HepG2 (cell line): ENCODE measurements at regions not wholly inside any gene's neighbourhood (a gene's known extent, or its start where the extent isn't known, plus 50 kb on each side); places are given as distances from the start of the nearest gene placed in this dataset.

Experiments
- ATAC-seq: fragments of 200-7000 bp; cut with Tn5 transposase; 3 replicates; pipeline ENCODE4 v1.9.1; 2020; ENCODE audit warnings: mild to moderate bottlenecking, moderate library complexity
- BruUV-seq: library from RNA; stranded (reverse); fragments of 400-500 nt; replicated peaks from 2 replicates; lab custom pipeline; 2021; lab: Mats Ljungman, UMichigan
- CTCF ChIA-PET: fragments of 300-600 bp; formaldehyde crosslinking; extraction: SDS; loops from one replicate; lab custom pipeline; 2021; ENCODE audit warnings: low total read pairs, inconsistent platforms, low intra/inter-chr PET ratio; lab: Yijun Ruan, JAX
- POLR2A ChIA-PET: fragments of 350-600 bp; sonication (Branson Sonifier 250); formaldehyde crosslinking; loops from one replicate; lab custom pipeline; 2020; ENCODE audit warnings: antibody characterized with exemption, inconsistent platforms; lab: Yijun Ruan, JAX
- DNase-seq: peaks from one replicate; pipeline ENCODE4 v3.0.0-alpha.2; 2015; ENCODE audit warnings: low spot score
- FAIRE-seq: peaks from 3 replicates; lab custom pipeline; 2011; peaks lifted over from hg19 to GRCh38; lab: Jason Lieb, UNC
- H2AFZ ChIP-seq: one replicate; pipeline ENCODE4 v1.6.1; 2011; ENCODE audit warnings: low read length, inconsistent platforms
- H3K27ac ChIP-seq: fragments of 300-600 bp; 3 replicates; pipeline ENCODE4 v1.8.0; 2011; ENCODE audit warnings: mixed run types, mild to moderate bottlenecking, mixed read lengths, low read length, inconsistent platforms; ENCODE audit not compliant: insufficient read depth; ENCODE audit errors: extremely low read length
- H3K27me3 ChIP-seq, 2 experiments: fragments of 200-600 bp in 1 of 2; 2 replicates in 1 of 2; 3 replicates in 1 of 2; pipeline versions ENCODE4 v1.6.0 to v1.8.0; 2011; ENCODE audit warnings: low read length in 2 of 2, mild to moderate bottlenecking in 2 of 2, moderate library complexity in 2 of 2, inconsistent platforms in 1 of 2; ENCODE audit not compliant: insufficient read depth in 2 of 2, control insufficient read depth in 1 of 2
- H3K36me3 ChIP-seq, 2 experiments: fragments of 200-600 bp in 1 of 2; replicated peaks in 1 of 2; 2 replicates in 1 of 2; 3 replicates in 1 of 2; pipeline versions ENCODE4 v1.5.1 to v1.8.0; 2011; ENCODE audit warnings: low read length in 2 of 2, inconsistent platforms in 1 of 2; ENCODE audit not compliant: insufficient read depth in 2 of 2, control insufficient read depth in 1 of 2
- H3K4me1 ChIP-seq: 2 replicates; pipeline ENCODE4 v1.5.1; 2012; ENCODE audit warnings: low read length, inconsistent platforms; ENCODE audit not compliant: insufficient read depth
- H3K4me2 ChIP-seq: 2 replicates; pipeline ENCODE4 v1.6.0; 2011; ENCODE audit warnings: low read depth, low read length, inconsistent platforms
- H3K4me3 ChIP-seq, 3 experiments: fragments of 200-600 bp in 1 of 3; sonication (generic), shearing (Covaris generic) in 1 of 3; replicated peaks in 1 of 3; 2 replicates each; pipeline ENCODE4 v1.5.1; 2011 to 2016; ENCODE audit warnings: low read length in 3 of 3, inconsistent platforms in 2 of 3, low read depth in 2 of 3, mild to moderate bottlenecking in 2 of 3, control low read depth in 1 of 3, mixed read lengths in 1 of 3; ENCODE audit not compliant: insufficient read depth in 1 of 3
- H3K79me2 ChIP-seq: one replicate; pipeline ENCODE4 v1.6.1; 2011; ENCODE audit warnings: low read length, inconsistent platforms; ENCODE audit not compliant: insufficient read depth
- H3K9ac ChIP-seq: 2 replicates; pipeline ENCODE4 v1.6.0; 2011; ENCODE audit warnings: mild to moderate bottlenecking, low read depth, low read length, inconsistent platforms; ENCODE audit not compliant: insufficient read depth
- H3K9me3 ChIP-seq: 2 replicates; pipeline ENCODE4 v1.5.1; 2012; ENCODE audit warnings: mild to moderate bottlenecking, low read length
- H4K20me1 ChIP-seq: 2 replicates; pipeline ENCODE4 v1.6.0; 2011; ENCODE audit warnings: inconsistent platforms, mild to moderate bottlenecking, low read length, moderate library complexity; ENCODE audit not compliant: insufficient read depth
- AKNA ChIP-seq: sonication (generic); formaldehyde crosslinking; IDR thresholded peaks from 2 replicates; pipeline ENCODE4 v1.4.0; 2020; ENCODE audit warnings: missing genetic modification reagents, borderline replicate concordance
- ATF4 ChIP-seq, 2 experiments: fragments of 450-650 bp in 1 of 2; sonication (generic) in 1 of 2; formaldehyde crosslinking; IDR thresholded peaks; 2 replicates each; pipeline versions ENCODE4 v1.5.0 to v1.8.0; 2020 to 2022; ENCODE audit warnings: mild to moderate bottlenecking in 1 of 2, missing genetic modification reagents in 1 of 2
- BRF2 ChIP-seq: sonication (generic); formaldehyde crosslinking; IDR thresholded peaks from 2 replicates; pipeline ENCODE4 v1.8.1; 2022; ENCODE audit warnings: mild to moderate bottlenecking, missing genetic modification reagents
- CBX5 ChIP-seq: sonication (generic); formaldehyde crosslinking; IDR thresholded peaks from 2 replicates; pipeline ENCODE4 v1.4.0; 2020; ENCODE audit warnings: missing genetic modification reagents, borderline replicate concordance
- DNMT3B ChIP-seq: conservative IDR thresholded peaks from 2 replicates; pipeline ENCODE4 v1.6.1; 2016; ENCODE audit warnings: missing biosample characterization, control low read depth
- FOXC1 ChIP-seq: sonication (generic); formaldehyde crosslinking; IDR thresholded peaks from 2 replicates; pipeline ENCODE4 v1.8.0; 2022; ENCODE audit warnings: mild to moderate bottlenecking, missing genetic modification reagents, borderline replicate concordance
- HNF4A ChIP-seq: sonication (generic); formaldehyde crosslinking; IDR thresholded peaks from 2 replicates; pipeline ENCODE4 v1.4.0; 2020; ENCODE audit warnings: missing genetic modification reagents
- MEF2D ChIP-seq: sonication (generic); formaldehyde crosslinking; IDR thresholded peaks from 2 replicates; pipeline ENCODE4 v1.5.1; 2020; ENCODE audit warnings: mild to moderate bottlenecking, missing genetic modification reagents
- MIER3 ChIP-seq: IDR thresholded peaks from 2 replicates; pipeline ENCODE4 v1.6.1; 2016; ENCODE audit warnings: missing compliant biosample characterization, borderline replicate concordance
- NFE2 ChIP-seq: sonication (generic); formaldehyde crosslinking; IDR thresholded peaks from 2 replicates; pipeline ENCODE4 v1.4.0; 2020; ENCODE audit warnings: missing genetic modification reagents
- PATZ1 ChIP-seq: sonication (generic); formaldehyde crosslinking; IDR thresholded peaks from 2 replicates; pipeline ENCODE4 v1.4.0; 2020; ENCODE audit warnings: missing genetic modification reagents
- SMARCC2 ChIP-seq: fragments of 450-650 bp; IDR thresholded peaks from 2 replicates; pipeline ENCODE4 v1.6.1; 2017; ENCODE audit warnings: antibody characterized with exemption, mild to moderate bottlenecking
- ZFP36L2 ChIP-seq: sonication (generic); formaldehyde crosslinking; IDR thresholded peaks from 2 replicates; pipeline ENCODE4 v1.4.0; 2020; ENCODE audit warnings: missing genetic modification reagents
- ZMYM3 ChIP-seq: sonication (generic); formaldehyde crosslinking; IDR thresholded peaks from 2 replicates; pipeline ENCODE4 v1.5.1; 2020; ENCODE audit warnings: mild to moderate bottlenecking, missing genetic modification reagents
- ZNF256 ChIP-seq: sonication (generic); formaldehyde crosslinking; conservative IDR thresholded peaks from 2 replicates; pipeline ENCODE4 v1.4.0; 2020; ENCODE audit warnings: missing genetic modification reagents
- ZNF460 ChIP-seq: sonication (generic); formaldehyde crosslinking; IDR thresholded peaks from 2 replicates; pipeline ENCODE4 v1.5.1; 2020; ENCODE audit warnings: missing genetic modification reagents, mild to moderate bottlenecking, borderline replicate concordance
- ZNF580 ChIP-seq: IDR thresholded peaks from 2 replicates; pipeline ENCODE4 v1.6.1; 2016; ENCODE audit warnings: low read depth, borderline replicate concordance
- ZSCAN21 ChIP-seq: sonication (generic); formaldehyde crosslinking; IDR thresholded peaks from 2 replicates; pipeline ENCODE4 v1.8.0; 2022; ENCODE audit warnings: mild to moderate bottlenecking, missing genetic modification reagents, moderate library complexity, borderline replicate concordance
- WGBS: methylation state at CpG from one replicate; pipeline ENCODE4 v1.1.6; 2017; ENCODE audit warnings: low lambda C conversion rate; 5-methylcytosine and 5-hydroxymethylcytosine counted together
- in situ Hi-C: cut with HindIII; loops from 2 replicates; pipeline ENCODE4 v1.10.0; 2017; ENCODE audit warnings: low pct_unique_long_range_greater_than_20kb; ENCODE audit not compliant: extremely low pct_ligation_motif_present
- intact Hi-C: fragments of 100-400 bp; cut with micrococcal nuclease; formaldehyde crosslinking; loops from one replicate; pipeline ENCODE4 v1.10.0; 2022; ENCODE audit not compliant: unreplicated experiment

- no peak overlapping the region for H2AFZ ChIP-seq
- intact Hi-C loops: no loop called here
- TF ChIP-seq ZSCAN21 (CRISPR knock-in tag) (no peak), ZMYM3 (CRISPR knock-in tag) (no peak), ZNF460 (CRISPR knock-in tag) (no peak), FOXC1 (no peak), ZNF580 (CRISPR knock-in tag) (no peak), CBX5 (no peak), AKNA (CRISPR knock-in tag) (no peak), BRF2 (CRISPR knock-in tag) (no peak), MEF2D (no peak), SMARCC2 (no peak), MIER3 (CRISPR knock-in tag) (no peak), ATF4 (CRISPR knock-in tag; IDR thresholded peaks at IDR 0.05) (no peak), ZNF256 (CRISPR knock-in tag) (no peak), NFE2 (no peak), ZFP36L2 (CRISPR knock-in tag) (no peak), PATZ1 (CRISPR knock-in tag) (no peak), HNF4A (CRISPR knock-in tag) (no peak), DNMT3B (CRISPR knock-in tag) (no peak)
These were observed 105.3 kb upstream of the SPATA31D4 start for GRCh38 chr9:81822967-81823366.

More at GRCh38 chr9:81822967-81823366, 105.3 kb upstream of the SPATA31D4 start:
- ChIA-PET CTCF (no interaction called here), POLR2A (no interaction called here)
- Histone ChIP-seq H3K27me3 (peaks cover 0 to 16% of the 10 kb centered on the region in 2 experiments; a peak in 3 of 5 replicates), H3K4me3 (no peak overlapping the region), H3K9ac (no peak overlapping the region), H3K27ac (no peak overlapping the region), H4K20me1 (no peaks in the 10 kb centered on the region), H3K79me2 (no peaks in the 10 kb centered on the region), H3K4me2 (no peak overlapping the region), H3K4me1 (peaks cover 27% of the 10 kb centered on the region), H3K36me3 (no peaks in the 10 kb centered on the region), H3K9me3 (no peaks in the 10 kb centered on the region)
- BruUV-seq: no TSS peak
- in situ Hi-C loops: no loop called here
- FAIRE-seq: no peak
- 82% methylated on average over 1 of the region's 1 CpG for WGBS
- no peak for DNase-seq
- no peak for ATAC-seq
